OCI-LY1 (cell line): ENCODE measurements at regions not wholly inside any gene's neighbourhood (a gene's known extent, or its start where the extent isn't known, plus 50 kb on each side); places are given as distances from the start of the nearest gene placed in this dataset.

Experiments
- EZH2 ChIP-seq: fragments of 200-600 bp; sonication (generic), shearing (Covaris generic); IDR thresholded peaks from 2 replicates; pipeline ENCODE4 v1.8.0; 2017; ENCODE audit warnings: borderline replicate concordance, mixed run types, mild to moderate bottlenecking, antibody characterized with exemption, low read length, moderate library complexity, mixed read lengths
- TF ChIP-seq, protein P1 (sequence below): fragments of 200-600 bp; sonication (generic), shearing (Covaris generic); IDR thresholded peaks from 2 replicates; pipeline ENCODE4 v1.5.1; 2017; ENCODE audit warnings: mild to moderate bottlenecking, antibody characterized with exemption, low read length, moderate library complexity, mixed read lengths

GRCh38 chr10:106301146-106301545 is 863.4 kb downstream of the SORCS1 start:
- TF ChIP-seq, protein P1, sequence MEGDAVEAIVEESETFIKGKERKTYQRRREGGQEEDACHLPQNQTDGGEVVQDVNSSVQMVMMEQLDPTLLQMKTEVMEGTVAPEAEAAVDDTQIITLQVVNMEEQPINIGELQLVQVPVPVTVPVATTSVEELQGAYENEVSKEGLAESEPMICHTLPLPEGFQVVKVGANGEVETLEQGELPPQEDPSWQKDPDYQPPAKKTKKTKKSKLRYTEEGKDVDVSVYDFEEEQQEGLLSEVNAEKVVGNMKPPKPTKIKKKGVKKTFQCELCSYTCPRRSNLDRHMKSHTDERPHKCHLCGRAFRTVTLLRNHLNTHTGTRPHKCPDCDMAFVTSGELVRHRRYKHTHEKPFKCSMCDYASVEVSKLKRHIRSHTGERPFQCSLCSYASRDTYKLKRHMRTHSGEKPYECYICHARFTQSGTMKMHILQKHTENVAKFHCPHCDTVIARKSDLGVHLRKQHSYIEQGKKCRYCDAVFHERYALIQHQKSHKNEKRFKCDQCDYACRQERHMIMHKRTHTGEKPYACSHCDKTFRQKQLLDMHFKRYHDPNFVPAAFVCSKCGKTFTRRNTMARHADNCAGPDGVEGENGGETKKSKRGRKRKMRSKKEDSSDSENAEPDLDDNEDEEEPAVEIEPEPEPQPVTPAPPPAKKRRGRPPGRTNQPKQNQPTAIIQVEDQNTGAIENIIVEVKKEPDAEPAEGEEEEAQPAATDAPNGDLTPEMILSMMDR = no peak
- no peak for TF ChIP-seq EZH2
